ENCODE measurements at regions not wholly inside any gene's neighbourhood (a gene's known extent, or its start where the extent isn't known, plus 50 kb on each side); places are given as distances from the start of the nearest gene placed in this dataset.

DNA sequence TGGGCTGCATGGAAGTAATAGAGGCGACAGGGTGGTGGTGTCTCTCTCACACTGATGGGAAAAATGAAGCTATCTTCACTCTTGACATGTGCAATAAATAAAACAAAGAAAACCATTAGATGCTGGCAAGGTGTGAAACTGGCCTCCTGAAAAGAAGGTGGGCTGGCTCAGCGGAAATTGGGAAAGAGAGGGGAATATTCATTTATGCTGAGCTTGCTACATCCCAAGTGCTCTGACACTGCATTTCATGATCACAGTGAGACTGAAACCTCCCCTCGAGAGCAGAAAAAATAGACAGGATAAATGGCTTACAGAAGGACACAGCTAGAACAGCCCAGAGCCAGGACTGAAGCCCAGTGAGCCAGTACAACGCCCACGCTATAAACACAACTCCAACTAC is 112.1 kb upstream of the SMLR1 start:
- no peak for DNase-seq (ENCODE audit: low read depth in 2 of 2)
- H3K9ac ChIP-seq (ENCODE audit: insufficient read depth, low read length) = no peak overlapping the region
- H3K27ac ChIP-seq (ENCODE audit: insufficient read depth, low read length) = no peak overlapping the region
- no peak overlapping the region for H3K4me3 ChIP-seq (replicated peaks in 1 of 4; ENCODE audit: control extremely low read depth in 1 of 4, insufficient read depth in 1 of 4, low read depth in 3 of 4, low read length in 4 of 4)
- H4K20me1 ChIP-seq (ENCODE audit: control insufficient read depth, extremely low read depth, insufficient read depth, low read length) = no peaks in the 10 kb centered on the region
- no peak overlapping the region for H2AFZ ChIP-seq (ENCODE audit: low read length)
- no peak overlapping the region for H3K4me2 ChIP-seq (ENCODE audit: extremely low read depth, insufficient read depth, low read length)
- no peak for TF ChIP-seq EZH2 (IDR thresholded peaks at IDR 0.05; ENCODE audit: low read length, missing control alignments)
- TF ChIP-seq, protein P1, sequence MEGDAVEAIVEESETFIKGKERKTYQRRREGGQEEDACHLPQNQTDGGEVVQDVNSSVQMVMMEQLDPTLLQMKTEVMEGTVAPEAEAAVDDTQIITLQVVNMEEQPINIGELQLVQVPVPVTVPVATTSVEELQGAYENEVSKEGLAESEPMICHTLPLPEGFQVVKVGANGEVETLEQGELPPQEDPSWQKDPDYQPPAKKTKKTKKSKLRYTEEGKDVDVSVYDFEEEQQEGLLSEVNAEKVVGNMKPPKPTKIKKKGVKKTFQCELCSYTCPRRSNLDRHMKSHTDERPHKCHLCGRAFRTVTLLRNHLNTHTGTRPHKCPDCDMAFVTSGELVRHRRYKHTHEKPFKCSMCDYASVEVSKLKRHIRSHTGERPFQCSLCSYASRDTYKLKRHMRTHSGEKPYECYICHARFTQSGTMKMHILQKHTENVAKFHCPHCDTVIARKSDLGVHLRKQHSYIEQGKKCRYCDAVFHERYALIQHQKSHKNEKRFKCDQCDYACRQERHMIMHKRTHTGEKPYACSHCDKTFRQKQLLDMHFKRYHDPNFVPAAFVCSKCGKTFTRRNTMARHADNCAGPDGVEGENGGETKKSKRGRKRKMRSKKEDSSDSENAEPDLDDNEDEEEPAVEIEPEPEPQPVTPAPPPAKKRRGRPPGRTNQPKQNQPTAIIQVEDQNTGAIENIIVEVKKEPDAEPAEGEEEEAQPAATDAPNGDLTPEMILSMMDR (conservative IDR thresholded peaks at IDR 0.05 in 1 of 2, IDR thresholded peaks at IDR 0.05 in 1 of 2; ENCODE audit: low read depth in 1 of 2, low read length in 2 of 2) = no peak
- no peaks in the 10 kb centered on the region for H3K9me3 ChIP-seq (ENCODE audit: control insufficient read depth, insufficient read depth, low read depth, low read length)
- H3K79me2 ChIP-seq (ENCODE audit: control insufficient read depth, insufficient read depth, low read length) = no peaks in the 10 kb centered on the region
- no peaks in the 10 kb centered on the region for H3K36me3 ChIP-seq (ENCODE audit: control insufficient read depth, insufficient read depth, low read length)
- H3K27me3 ChIP-seq (ENCODE audit: control insufficient read depth, insufficient read depth, low read length) = no peaks in the 10 kb centered on the region
- no peaks in the 10 kb centered on the region for H3K4me1 ChIP-seq (ENCODE audit: control insufficient read depth, extremely low read depth, insufficient read depth, low read length)

DNA sequence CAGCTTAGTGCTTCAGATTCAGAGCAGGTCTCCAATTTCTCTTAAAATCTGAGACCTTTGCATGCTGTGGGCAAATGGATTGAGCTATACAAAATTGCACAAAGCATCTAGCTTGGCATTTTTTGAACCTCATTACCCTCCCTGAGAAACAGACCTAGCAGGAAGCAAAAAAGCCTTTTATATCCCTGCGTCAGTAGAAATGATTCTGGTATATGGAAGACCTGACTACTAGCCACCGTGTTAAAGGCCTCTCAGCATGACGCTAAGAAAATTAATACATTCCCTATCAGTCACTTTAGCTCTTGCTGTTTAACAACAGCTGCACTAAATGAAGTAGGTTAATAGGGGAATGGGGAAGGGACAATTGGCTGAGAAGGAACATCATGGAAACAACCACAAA is 110.7 kb upstream of the SMLR1 start:
- DNase-seq (ENCODE audit: low read depth in 2 of 2) = no peak
- no peaks in the 10 kb centered on the region for H3K27me3 ChIP-seq (ENCODE audit: control insufficient read depth, insufficient read depth, low read length)
- H3K27ac ChIP-seq (ENCODE audit: insufficient read depth, low read length) = no peak overlapping the region
- H3K36me3 ChIP-seq (ENCODE audit: control insufficient read depth, insufficient read depth, low read length) = no peaks in the 10 kb centered on the region
- no peaks in the 10 kb centered on the region for H3K79me2 ChIP-seq (ENCODE audit: control insufficient read depth, insufficient read depth, low read length)
- no peaks in the 10 kb centered on the region for H4K20me1 ChIP-seq (ENCODE audit: control insufficient read depth, extremely low read depth, insufficient read depth, low read length)
- H3K4me2 ChIP-seq (ENCODE audit: extremely low read depth, insufficient read depth, low read length) = no peak overlapping the region
- no peaks in the 10 kb centered on the region for H3K4me1 ChIP-seq (ENCODE audit: control insufficient read depth, extremely low read depth, insufficient read depth, low read length)
- no peak overlapping the region for H3K9ac ChIP-seq (ENCODE audit: insufficient read depth, low read length)
- H3K4me3 ChIP-seq (replicated peaks in 1 of 4; ENCODE audit: control extremely low read depth in 1 of 4, insufficient read depth in 1 of 4, low read depth in 3 of 4, low read length in 4 of 4) = no peak overlapping the region
- TF ChIP-seq EZH2 (IDR thresholded peaks at IDR 0.05; ENCODE audit: low read length, missing control alignments) = no peak
- TF ChIP-seq, protein P1 (conservative IDR thresholded peaks at IDR 0.05 in 1 of 2, IDR thresholded peaks at IDR 0.05 in 1 of 2; ENCODE audit: low read depth in 1 of 2, low read length in 2 of 2) = no peak
- H3K9me3 ChIP-seq (ENCODE audit: control insufficient read depth, insufficient read depth, low read depth, low read length) = no peaks in the 10 kb centered on the region
- H2AFZ ChIP-seq (ENCODE audit: low read length) = no peak overlapping the region

- peak in 1 of 2 donors; percentile 15 for DNase-seq (ENCODE audit: low read depth in 2 of 2)
- Histone ChIP-seq H3K36me3 (ENCODE audit: control insufficient read depth, insufficient read depth, low read length) (no peaks in the 10 kb centered on the region), H3K9me3 (ENCODE audit: control insufficient read depth, insufficient read depth, low read depth, low read length) (no peaks in the 10 kb centered on the region), H3K27ac (ENCODE audit: insufficient read depth, low read length) (no peak overlapping the region), H3K79me2 (ENCODE audit: control insufficient read depth, insufficient read depth, low read length) (no peaks in the 10 kb centered on the region), H4K20me1 (ENCODE audit: control insufficient read depth, extremely low read depth, insufficient read depth, low read length) (no peaks in the 10 kb centered on the region), H3K9ac (ENCODE audit: insufficient read depth, low read length) (no peak overlapping the region), H3K4me1 (ENCODE audit: control insufficient read depth, extremely low read depth, insufficient read depth, low read length) (no peaks in the 10 kb centered on the region), H3K4me3 (replicated peaks in 1 of 4; ENCODE audit: control extremely low read depth in 1 of 4, insufficient read depth in 1 of 4, low read depth in 3 of 4, low read length in 4 of 4) (no peak overlapping the region), H2AFZ (ENCODE audit: low read length) (no peak overlapping the region), H3K4me2 (ENCODE audit: extremely low read depth, insufficient read depth, low read length) (no peak overlapping the region), H3K27me3 (ENCODE audit: control insufficient read depth, insufficient read depth, low read length) (no peaks in the 10 kb centered on the region)
- no peak for TF ChIP-seq EZH2 (IDR thresholded peaks at IDR 0.05; ENCODE audit: low read length, missing control alignments)
- TF ChIP-seq, protein P1 (conservative IDR thresholded peaks at IDR 0.05 in 1 of 2, IDR thresholded peaks at IDR 0.05 in 1 of 2; ENCODE audit: low read depth in 1 of 2, low read length in 2 of 2) = no peak
Observed at GRCh38 chr6:130717657-130718056, 109.5 kb upstream of the SMLR1 start.
